Subcutaneous abdominal adipose tissue (tissue), 5 donors: ENCODE measurements at regions not wholly inside any gene's neighbourhood (a gene's known extent, or its start where the extent isn't known, plus 50 kb on each side); places are given as distances from the start of the nearest gene placed in this dataset.
"Not testable (repeated sequence)": the region's sequence is repeated elsewhere in the genome, so short reads cannot be mapped to it uniquely, and the experiment has no call there.

ENCODE experiments used
- H3K27ac ChIP-seq: one replicate; pipeline ENCODE4 v1.7.0; 2013; ENCODE audit warnings: low read depth, mild to moderate bottlenecking, inconsistent platforms, low read length, moderate library complexity
- H3K27me3 ChIP-seq, 5 donors: one replicate each; pipeline ENCODE4 v1.7.0; 2013; ENCODE audit warnings: low read length in 5 of 5, inconsistent platforms in 1 of 5; ENCODE audit not compliant: control insufficient read depth in 5 of 5, insufficient read depth in 4 of 5
- H3K36me3 ChIP-seq, 5 donors: one replicate each; pipeline ENCODE4 v1.7.0; 2013; ENCODE audit warnings: low read length in 5 of 5; ENCODE audit not compliant: control insufficient read depth in 5 of 5, insufficient read depth in 5 of 5
- H3K4me1 ChIP-seq, 5 donors: one replicate each; pipeline ENCODE4 v1.7.0; 2013; ENCODE audit warnings: low read length in 5 of 5, mild to moderate bottlenecking in 3 of 5, moderate library complexity in 1 of 5; ENCODE audit not compliant: control insufficient read depth in 5 of 5, insufficient read depth in 5 of 5
- H3K4me3 ChIP-seq, 5 donors: one replicate each; pipeline ENCODE4 v1.7.0; 2013; ENCODE audit warnings: low read length in 5 of 5, low read depth in 1 of 5
- H3K9ac ChIP-seq, 5 donors: one replicate each; pipeline ENCODE4 v1.7.0; 2013; ENCODE audit warnings: low read length in 5 of 5, mild to moderate bottlenecking in 4 of 5, moderate library complexity in 3 of 5
- H3K9me3 ChIP-seq, 5 donors: one replicate each; pipeline ENCODE4 v1.7.0; 2013; ENCODE audit warnings: low read length in 5 of 5; ENCODE audit not compliant: control insufficient read depth in 5 of 5
- donor health status: healthy.
- donor health status: healthy.
- donor health status: healthy.
- donor health status: healthy.
- donor health status: healthy.

- Histone ChIP-seq H3K9me3 (no peaks in the 10 kb centered on the region), H3K36me3 (no peaks in the 10 kb centered on the region), H3K9ac (no peak overlapping the region), H3K4me1 (no peaks in the 10 kb centered on the region), H3K4me3 (no peak overlapping the region), H3K27me3 (no peaks in the 10 kb centered on the region), H3K27ac (no peak overlapping the region)
Observed at GRCh38 chr5:99605904-99606303, 677.1 kb upstream of the CHD1 start.

GRCh38 chr5:99600952-99601351, 672.1 kb upstream of the CHD1 start:
- H3K36me3 ChIP-seq = no peaks in the 10 kb centered on the region
- no peaks in the 10 kb centered on the region for H3K27me3 ChIP-seq
- no peak overlapping the region for H3K4me3 ChIP-seq
- H3K9me3 ChIP-seq = no peaks in the 10 kb centered on the region
- no peak overlapping the region for H3K27ac ChIP-seq
- H3K4me1 ChIP-seq = no peaks in the 10 kb centered on the region
- no peak overlapping the region for H3K9ac ChIP-seq

DNA sequence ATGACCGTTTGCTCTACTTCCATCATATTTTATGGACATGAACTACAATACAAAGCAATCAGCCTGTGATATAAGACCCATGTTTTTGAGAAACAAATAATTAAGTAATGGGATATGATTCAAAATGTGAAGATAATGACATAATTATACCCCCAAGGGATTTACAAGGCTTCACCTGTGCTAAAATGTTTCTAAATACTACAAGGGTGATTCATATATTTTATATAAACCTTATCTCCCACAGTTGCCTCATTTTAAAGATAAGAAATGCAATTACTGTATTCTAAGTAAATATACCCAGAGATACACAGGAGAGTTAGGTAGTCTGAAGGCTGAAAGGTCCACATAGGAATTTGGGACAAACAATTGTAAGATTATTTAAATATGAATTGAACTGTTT, 662.0 kb upstream of the CHD1 start:
- H3K4me3 ChIP-seq = no peak overlapping the region
- no peaks in the 10 kb centered on the region for H3K27me3 ChIP-seq
- H3K27ac ChIP-seq = no peak overlapping the region
- H3K9me3 ChIP-seq = no peaks in the 10 kb centered on the region
- H3K9ac ChIP-seq = no peak overlapping the region
- no peaks in the 10 kb centered on the region for H3K4me1 ChIP-seq
- H3K36me3 ChIP-seq = no peaks in the 10 kb centered on the region

- Histone ChIP-seq H3K9me3 (no peaks in the 10 kb centered on the region), H3K27ac (no peak overlapping the region), H3K36me3 (no peaks in the 10 kb centered on the region), H3K4me1 (no peaks in the 10 kb centered on the region), H3K4me3 (no peak overlapping the region), H3K9ac (no peak overlapping the region), H3K27me3 (no peaks in the 10 kb centered on the region)
Observed at GRCh38 chr5:99589424-99589823, 660.6 kb upstream of the CHD1 start.

DNA sequence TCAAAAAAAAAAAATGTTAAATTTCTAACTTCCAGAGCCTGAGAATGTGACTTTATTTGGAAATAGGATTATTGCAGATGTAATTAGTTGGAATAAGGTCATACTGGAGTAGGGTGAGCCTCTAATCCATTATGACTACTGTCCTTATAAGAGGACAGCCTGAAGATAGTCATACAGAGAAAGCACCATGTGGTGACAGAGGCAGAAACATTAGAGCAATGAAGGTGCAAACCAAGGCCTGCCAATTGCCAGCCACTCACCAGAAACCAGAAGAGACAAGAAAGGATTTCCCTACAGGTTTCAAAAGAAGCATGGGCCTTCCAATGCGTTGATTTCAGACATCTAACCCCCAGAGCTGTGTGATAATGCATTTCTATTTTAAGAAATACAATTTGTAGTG, 659.2 kb upstream of the CHD1 start:
- H3K27ac ChIP-seq = no peak overlapping the region
- H3K27me3 ChIP-seq = no peaks in the 10 kb centered on the region
- no peaks in the 10 kb centered on the region for H3K36me3 ChIP-seq
- H3K9me3 ChIP-seq = no peaks in the 10 kb centered on the region
- no peaks in the 10 kb centered on the region for H3K4me1 ChIP-seq
- H3K4me3 ChIP-seq = no peak overlapping the region
- H3K9ac ChIP-seq = no peak overlapping the region

DNA sequence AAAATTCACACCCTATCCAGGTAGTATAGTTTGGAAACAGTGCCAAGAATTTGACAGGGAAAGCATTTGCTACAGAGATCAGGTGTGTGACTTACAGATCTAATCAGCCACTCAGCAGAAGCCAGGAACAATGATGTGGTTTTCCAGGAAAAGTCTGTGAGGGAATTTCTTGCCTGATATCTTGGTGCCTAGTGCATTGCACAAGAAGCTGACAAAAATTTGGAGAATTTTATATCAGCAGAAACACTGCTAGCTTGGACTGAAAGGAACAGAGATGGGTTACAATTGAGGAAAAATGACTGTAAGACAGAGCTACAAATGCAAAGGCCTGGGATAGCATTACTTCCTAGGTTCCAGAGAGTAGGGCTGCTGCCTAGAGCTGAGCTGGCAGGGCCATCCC, 658.1 kb upstream of the CHD1 start:
- H3K4me1 ChIP-seq = no peaks in the 10 kb centered on the region
- H3K9me3 ChIP-seq = no peaks in the 10 kb centered on the region
- no peaks in the 10 kb centered on the region for H3K27me3 ChIP-seq
- no peak overlapping the region for H3K27ac ChIP-seq
- H3K9ac ChIP-seq = no peak overlapping the region
- no peaks in the 10 kb centered on the region for H3K36me3 ChIP-seq
- H3K4me3 ChIP-seq = no peak overlapping the region

- H3K36me3 ChIP-seq, H3K4me3 ChIP-seq, H3K4me1 ChIP-seq, H3K27ac ChIP-seq, H3K9me3 ChIP-seq, H3K27me3 ChIP-seq, H3K9ac ChIP-seq: not testable (repeated sequence)
Observed at GRCh38 chr5:99581204-99581603, 652.4 kb upstream of the CHD1 start.

GRCh38 chr5:99562937-99563627, 634.3 kb upstream of the CHD1 start:
- not testable (repeated sequence) for H3K27ac ChIP-seq, H3K9ac ChIP-seq

GRCh38 chr5:99553211-99553810, 624.5 kb upstream of the CHD1 start:
- Histone ChIP-seq H3K4me1 (no peaks in the 10 kb centered on the region), H3K4me3 (no peak overlapping the region), H3K27me3 (no peaks in the 10 kb centered on the region), H3K9ac (no peak overlapping the region), H3K27ac (no peak overlapping the region), H3K36me3 (no peaks in the 10 kb centered on the region), H3K9me3 (no peaks in the 10 kb centered on the region)

More at GRCh38 chr5:99562937-99563627, 634.3 kb upstream of the CHD1 start:
- H3K27me3 ChIP-seq, H3K36me3 ChIP-seq, H3K9me3 ChIP-seq, H3K4me1 ChIP-seq, H3K4me3 ChIP-seq: not testable (repeated sequence)

GRCh38 chr5:99544356-99544755, 615.5 kb upstream of the CHD1 start:
- no peaks in the 10 kb centered on the region for H3K9me3 ChIP-seq
- H3K27me3 ChIP-seq = no peaks in the 10 kb centered on the region
- H3K4me3 ChIP-seq = no peak overlapping the region
- H3K36me3 ChIP-seq = no peaks in the 10 kb centered on the region
- no peak overlapping the region for H3K9ac ChIP-seq
- H3K4me1 ChIP-seq = peaks cover 0 to 7% (median 0%) of the 10 kb centered on the region in 5 donors
- H3K27ac ChIP-seq = no peak overlapping the region
